HG03575 (cell line): ENCODE measurements at regions not wholly inside any gene's neighbourhood (a gene's known extent, or its start where the extent isn't known, plus 50 kb on each side); places are given as distances from the start of the nearest gene placed in this dataset.
"Not testable (repeated sequence)": the region's sequence is repeated elsewhere in the genome, so short reads cannot be mapped to it uniquely, and the experiment has no call there.

Experiments used
- ATAC-seq: cut with Tn5 transposase; IDR thresholded peaks from one replicate; pipeline ENCODE4 v1.9.1; 2021; ENCODE audit not compliant: unreplicated experiment, insufficient number of reproducible peaks, low FRiP score; ENCODE audit errors: extremely low read depth

- ATAC-seq, result no peak
Observed at GRCh38 chr5:85340790-85341189, 956.1 kb upstream of the EDIL3 start.

GRCh38 chr5:85345818-85346217 lies 961.1 kb upstream of the EDIL3 start:
- no peak for ATAC-seq

DNA sequence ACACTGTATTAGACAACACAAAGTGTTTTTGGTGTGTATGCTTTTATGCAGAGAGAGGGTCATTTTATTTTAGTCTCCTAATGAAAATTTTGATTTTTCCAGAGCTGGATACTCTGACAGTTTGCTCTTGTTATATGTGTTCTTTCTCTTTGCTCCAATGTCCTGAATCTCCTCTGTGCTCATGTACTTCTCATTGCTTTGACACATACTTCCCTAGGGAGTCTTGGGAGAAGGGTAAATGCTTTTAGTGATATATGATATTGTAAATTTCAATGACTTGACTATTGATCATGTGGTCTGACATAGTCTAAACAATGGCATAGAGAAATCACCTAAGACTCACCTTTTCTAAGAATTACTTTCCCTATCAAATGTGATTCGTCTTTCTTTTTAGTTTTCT lies 972.6 kb upstream of the EDIL3 start:
- ATAC-seq, result no peak

DNA sequence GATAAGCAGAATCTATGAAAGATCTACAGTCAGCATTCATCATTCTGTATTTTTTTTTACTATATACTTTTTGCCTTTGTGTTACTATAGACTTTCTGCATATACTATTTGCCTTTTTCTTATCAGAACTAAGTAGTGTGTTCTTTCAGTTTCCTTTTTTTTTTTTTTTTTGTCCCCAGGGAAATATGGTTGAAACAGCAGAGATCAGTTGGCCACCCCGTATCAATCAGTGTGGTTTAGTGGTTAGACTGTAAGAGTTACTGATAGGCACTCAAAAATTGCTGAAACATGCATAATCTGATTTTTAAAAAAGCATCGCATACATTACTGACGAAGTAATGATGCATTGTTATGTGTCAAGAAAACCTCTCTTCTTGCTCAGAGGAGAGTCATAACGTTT lies 990.8 kb upstream of the EDIL3 start:
- ATAC-seq, result no peak

DNA sequence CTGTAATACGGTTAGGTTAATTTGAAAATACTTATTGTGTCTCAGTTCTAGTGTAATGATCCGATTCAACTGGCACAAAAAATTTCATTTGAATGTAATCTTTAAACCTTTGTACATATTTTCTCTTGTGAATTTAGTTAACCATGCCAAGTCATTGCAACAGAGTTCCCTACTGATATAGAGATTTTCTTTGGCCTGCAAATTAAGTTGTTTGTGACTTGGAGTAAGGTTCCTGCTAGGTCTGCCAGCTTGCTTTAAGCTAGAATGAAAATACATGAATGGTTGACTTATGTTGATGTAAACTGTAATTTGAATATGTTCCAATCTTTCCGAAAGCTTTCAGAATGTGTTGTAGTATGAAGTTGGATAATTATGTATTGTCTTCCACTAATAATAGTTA lies 1004.1 kb upstream of the EDIL3 start:
- ATAC-seq, result no peak

DNA sequence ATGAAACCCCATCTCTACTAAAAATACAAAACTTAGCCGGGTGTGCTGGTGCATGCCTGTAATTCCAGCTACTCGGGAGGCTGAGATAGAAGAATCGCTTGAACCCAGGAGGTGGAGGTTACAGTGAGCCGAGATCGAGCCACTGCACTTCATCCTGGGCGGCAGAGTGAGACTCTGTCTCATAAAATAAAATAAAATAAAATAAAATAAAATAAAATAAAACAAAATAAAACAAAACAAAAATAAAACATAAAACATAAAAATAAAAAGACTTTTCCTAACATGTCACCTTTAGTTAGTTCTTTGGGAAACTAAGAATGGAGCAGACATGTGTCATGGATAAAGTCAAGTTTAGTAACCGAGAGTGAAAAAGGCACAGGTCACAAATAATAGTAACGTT lies 1007.6 kb upstream of the EDIL3 start:
- not testable (repeated sequence) for ATAC-seq

DNA sequence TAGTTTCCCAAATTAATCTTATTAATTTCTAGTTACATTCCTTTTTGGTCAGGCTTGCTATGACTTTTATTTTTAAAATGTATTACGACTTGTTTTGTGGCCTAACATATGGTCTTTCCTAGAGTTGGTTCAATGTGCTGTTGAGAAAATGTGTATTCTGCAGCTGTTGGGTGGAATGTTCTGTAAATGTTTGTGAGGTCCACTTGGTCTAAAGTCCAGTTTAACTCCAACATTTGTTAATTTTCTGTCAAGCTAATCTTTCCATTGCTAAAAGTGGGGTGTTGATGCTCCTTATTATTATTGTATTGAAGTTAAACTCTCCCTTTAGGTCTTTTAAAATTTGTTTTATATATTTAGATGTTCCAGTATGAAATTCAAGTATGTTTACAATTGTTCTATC lies 1010.8 kb upstream of the EDIL3 start:
- no peak for ATAC-seq

GRCh38 chr5:85397451-85397850 lies 1012.8 kb upstream of the EDIL3 start:
- no peak for ATAC-seq

- ATAC-seq, result no peak
Observed at GRCh38 chr5:85428426-85428934, 1043.8 kb upstream of the EDIL3 start.

DNA sequence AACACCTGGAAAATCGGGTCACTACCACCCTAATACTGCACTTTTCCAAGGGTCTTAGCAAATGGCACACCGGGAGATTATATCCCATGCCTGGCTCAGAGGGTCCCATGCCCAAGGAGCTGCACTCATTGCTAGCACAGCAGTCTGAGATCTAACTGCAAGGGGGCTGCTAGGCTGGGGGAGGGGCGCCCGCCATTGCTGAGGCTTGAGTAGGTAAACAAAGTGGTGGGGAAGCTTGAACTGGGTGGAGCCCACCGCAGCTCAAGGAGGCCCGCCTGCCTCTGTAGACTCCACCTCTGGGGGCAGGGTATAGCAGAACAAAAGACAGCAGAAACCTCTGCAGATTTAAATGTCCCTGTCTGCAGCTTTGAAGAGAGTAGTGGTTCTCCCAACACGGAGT lies 1047.0 kb upstream of the EDIL3 start:
- ATAC-seq, result not testable (repeated sequence)

GRCh38 chr5:85441156-85441555 lies 1056.5 kb upstream of the EDIL3 start:
- ATAC-seq, result no peak

GRCh38 chr5:85441853-85442252 lies 1057.2 kb upstream of the EDIL3 start:
- ATAC-seq, result no peak

GRCh38 chr5:85452322-85453025 lies 1067.8 kb upstream of the EDIL3 start:
- ATAC-seq, result no peak

- ATAC-seq, result no peak
Observed at GRCh38 chr5:85453026-85453349, 1068.3 kb upstream of the EDIL3 start.

- no peak for ATAC-seq
Observed at GRCh38 chr5:85458319-85458718, 1073.6 kb upstream of the EDIL3 start.

DNA sequence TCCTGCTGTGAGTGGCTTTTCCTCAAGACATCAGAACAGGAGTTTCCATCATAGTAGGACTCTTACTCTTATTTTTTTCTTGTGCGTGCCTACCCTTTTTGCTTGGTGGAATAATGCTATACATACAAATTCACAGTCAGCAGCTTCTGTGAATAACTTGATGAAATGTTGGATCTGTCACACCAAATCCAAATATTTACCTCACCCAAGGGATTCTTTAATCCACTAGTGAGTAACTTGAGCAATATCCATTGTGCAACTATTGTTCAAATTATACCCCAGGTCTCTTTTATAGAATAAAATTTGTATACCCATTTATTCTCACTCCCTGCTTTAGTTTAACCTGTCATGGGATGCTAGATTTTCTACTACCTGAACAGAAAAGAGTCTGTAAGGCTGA lies 1078.3 kb upstream of the EDIL3 start:
- no peak for ATAC-seq

DNA sequence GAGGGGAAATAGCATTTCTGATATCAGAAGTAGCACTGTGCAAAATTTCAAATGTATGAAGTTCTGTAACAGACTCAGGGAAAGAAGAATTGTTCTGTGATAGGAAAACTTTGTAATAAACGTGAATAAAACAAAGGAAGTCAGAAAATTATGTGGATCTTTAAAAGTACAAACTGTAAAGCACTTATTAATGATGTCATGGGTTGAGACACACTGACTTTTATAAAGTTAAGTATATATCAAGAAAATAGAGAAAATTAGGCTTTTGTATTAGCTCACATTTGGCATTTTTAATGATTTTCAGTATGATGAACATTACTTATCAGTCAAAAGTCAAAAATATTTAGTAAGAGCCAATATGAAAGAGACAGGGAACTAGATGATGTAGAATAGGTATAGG lies 1081.7 kb upstream of the EDIL3 start:
- no peak for ATAC-seq

DNA sequence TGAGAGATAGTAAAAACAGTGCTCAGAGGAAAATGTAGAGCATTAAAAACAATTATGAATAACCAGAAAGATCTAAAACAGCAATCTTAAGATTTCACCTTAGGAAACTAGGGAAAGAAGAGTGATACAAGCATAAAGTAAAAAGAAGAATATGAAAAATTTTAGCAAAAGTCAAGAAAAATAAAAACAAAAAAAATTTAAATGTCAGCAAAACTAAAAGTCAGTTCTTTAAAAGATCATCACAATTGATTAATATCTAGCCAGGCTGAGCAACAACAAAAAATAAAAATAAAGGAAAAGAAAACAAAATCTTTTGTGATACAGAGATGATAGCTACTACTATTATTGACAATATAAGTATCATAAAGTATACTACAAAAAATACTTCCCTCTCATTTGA lies 1088.1 kb upstream of the EDIL3 start:
- no peak for ATAC-seq

DNA sequence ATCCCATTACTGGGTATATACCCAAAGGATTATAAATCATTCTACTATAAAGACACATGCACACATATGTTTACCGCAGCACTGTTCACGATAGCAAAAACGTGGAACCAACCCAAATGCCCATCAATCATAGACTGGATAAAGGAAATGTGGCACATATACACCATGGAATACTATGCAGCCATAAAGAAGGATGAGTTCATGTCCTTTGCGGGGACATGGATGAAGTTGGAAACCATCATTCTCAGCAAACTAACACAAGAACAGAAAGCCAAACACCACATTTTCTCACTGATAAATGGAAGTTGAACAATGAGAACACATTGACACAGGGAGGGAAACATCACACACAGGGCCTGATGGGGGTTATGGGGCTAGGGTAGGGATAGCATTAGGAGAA lies 1090.5 kb upstream of the EDIL3 start:
- not testable (repeated sequence) for ATAC-seq

DNA sequence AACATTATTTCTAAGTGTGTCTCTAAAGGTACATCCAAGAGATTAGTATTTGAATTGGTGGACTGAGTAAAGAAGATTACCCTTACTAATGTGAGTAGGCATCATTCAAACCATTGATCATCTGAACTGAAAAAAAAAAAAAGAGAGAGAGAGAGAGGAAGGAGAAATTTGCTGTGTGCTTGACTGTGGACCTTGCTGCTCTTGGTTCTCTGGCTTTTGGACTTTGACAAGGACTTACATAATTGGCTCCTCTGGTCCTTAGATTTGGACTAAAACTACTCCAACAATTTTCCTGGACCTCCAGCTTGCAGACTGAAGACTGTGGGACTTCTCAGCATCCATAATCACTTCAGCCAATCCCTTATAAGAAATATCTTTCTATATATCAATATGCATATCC lies 1091.9 kb upstream of the EDIL3 start:
- ATAC-seq, result no peak

- no peak for ATAC-seq
Observed at GRCh38 chr5:85479849-85480248, 1095.2 kb upstream of the EDIL3 start.
